Gastroesophageal sphincter (tissue), 3 donors: ENCODE measurements at regions not wholly inside any gene's neighbourhood (a gene's known extent, or its start where the extent isn't known, plus 50 kb on each side); places are given as distances from the start of the nearest gene placed in this dataset.

Experiments used
- POLR2A ChIP-seq, 2 donors: fragments of 450-650 bp; IDR thresholded peaks; one replicate each; pipeline ENCODE4 v1.6.1; 2017; ENCODE audit warnings: antibody characterized with exemption in 2 of 2, mild to moderate bottlenecking in 2 of 2, moderate library complexity in 1 of 2
- POLR2AphosphoS5 ChIP-seq: sonication (generic); formaldehyde crosslinking; IDR thresholded peaks from one replicate; pipeline ENCODE4 v1.6.1; 2017; ENCODE audit warnings: antibody characterized with exemption
- TF ChIP-seq, protein P1 (sequence below), 4 experiments: fragments of 200-600 bp in 2 of 4; fragments of 450-650 bp in 2 of 4; sonication (generic) in 1 of 4; IDR thresholded peaks; one replicate each; pipeline ENCODE4 v1.5.1; 2017 to 2019; ENCODE audit warnings: antibody characterized with exemption in 4 of 4, mild to moderate bottlenecking in 2 of 4, moderate library complexity in 2 of 4

DNA sequence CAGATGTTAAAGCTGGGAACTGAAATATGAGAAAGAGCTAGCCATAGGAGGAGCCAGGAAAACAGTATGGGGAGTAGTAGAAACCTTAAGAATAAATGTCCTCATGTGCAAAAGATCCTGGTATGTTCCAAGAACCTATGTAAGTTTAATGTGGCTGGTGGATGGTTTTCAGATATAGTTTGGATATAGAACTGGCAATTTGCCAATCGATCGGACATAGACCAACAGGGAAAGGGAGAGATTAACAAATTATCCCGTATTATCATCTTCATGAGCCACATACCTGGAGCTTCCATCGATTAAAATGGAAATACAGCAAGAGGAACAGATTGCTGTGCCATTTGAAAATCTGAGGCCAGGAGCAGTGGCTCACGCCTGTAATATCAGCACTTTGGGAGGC, 388.7 kb downstream of the PRELID2 start:
- TF ChIP-seq POLR2AphosphoS5 (no peak), POLR2A (IDR thresholded peaks at IDR 0.05) (no peak)
- TF ChIP-seq, protein P1, sequence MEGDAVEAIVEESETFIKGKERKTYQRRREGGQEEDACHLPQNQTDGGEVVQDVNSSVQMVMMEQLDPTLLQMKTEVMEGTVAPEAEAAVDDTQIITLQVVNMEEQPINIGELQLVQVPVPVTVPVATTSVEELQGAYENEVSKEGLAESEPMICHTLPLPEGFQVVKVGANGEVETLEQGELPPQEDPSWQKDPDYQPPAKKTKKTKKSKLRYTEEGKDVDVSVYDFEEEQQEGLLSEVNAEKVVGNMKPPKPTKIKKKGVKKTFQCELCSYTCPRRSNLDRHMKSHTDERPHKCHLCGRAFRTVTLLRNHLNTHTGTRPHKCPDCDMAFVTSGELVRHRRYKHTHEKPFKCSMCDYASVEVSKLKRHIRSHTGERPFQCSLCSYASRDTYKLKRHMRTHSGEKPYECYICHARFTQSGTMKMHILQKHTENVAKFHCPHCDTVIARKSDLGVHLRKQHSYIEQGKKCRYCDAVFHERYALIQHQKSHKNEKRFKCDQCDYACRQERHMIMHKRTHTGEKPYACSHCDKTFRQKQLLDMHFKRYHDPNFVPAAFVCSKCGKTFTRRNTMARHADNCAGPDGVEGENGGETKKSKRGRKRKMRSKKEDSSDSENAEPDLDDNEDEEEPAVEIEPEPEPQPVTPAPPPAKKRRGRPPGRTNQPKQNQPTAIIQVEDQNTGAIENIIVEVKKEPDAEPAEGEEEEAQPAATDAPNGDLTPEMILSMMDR (IDR thresholded peaks at IDR 0.05): no peak
